ENCODE measurements at regions not wholly inside any gene's neighbourhood (a gene's known extent, or its start where the extent isn't known, plus 50 kb on each side); places are given as distances from the start of the nearest gene placed in this dataset.

GRCh38 chr20:19809505-19809904, 51.4 kb downstream of the RIN2 start:
- TF ChIP-seq, protein P1, sequence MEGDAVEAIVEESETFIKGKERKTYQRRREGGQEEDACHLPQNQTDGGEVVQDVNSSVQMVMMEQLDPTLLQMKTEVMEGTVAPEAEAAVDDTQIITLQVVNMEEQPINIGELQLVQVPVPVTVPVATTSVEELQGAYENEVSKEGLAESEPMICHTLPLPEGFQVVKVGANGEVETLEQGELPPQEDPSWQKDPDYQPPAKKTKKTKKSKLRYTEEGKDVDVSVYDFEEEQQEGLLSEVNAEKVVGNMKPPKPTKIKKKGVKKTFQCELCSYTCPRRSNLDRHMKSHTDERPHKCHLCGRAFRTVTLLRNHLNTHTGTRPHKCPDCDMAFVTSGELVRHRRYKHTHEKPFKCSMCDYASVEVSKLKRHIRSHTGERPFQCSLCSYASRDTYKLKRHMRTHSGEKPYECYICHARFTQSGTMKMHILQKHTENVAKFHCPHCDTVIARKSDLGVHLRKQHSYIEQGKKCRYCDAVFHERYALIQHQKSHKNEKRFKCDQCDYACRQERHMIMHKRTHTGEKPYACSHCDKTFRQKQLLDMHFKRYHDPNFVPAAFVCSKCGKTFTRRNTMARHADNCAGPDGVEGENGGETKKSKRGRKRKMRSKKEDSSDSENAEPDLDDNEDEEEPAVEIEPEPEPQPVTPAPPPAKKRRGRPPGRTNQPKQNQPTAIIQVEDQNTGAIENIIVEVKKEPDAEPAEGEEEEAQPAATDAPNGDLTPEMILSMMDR (conservative IDR thresholded peaks at IDR 0.05; ENCODE audit: low read depth in 2 of 2): no peak
- TF ChIP-seq POLR2AphosphoS5 (IDR thresholded peaks at IDR 0.05; ENCODE audit: low read depth): no peak

Data from GM23338 (cell line).